ENCODE measurements at regions not wholly inside any gene's neighbourhood (a gene's known extent, or its start where the extent isn't known, plus 50 kb on each side); places are given as distances from the start of the nearest gene placed in this dataset.

GRCh38 chr13:105089858-105090643 is 1445.4 kb downstream of the EFNB2 start:
- no peaks in the 10 kb centered on the region for H3K9me3 Mint-ChIP-seq
- no peaks in the 10 kb centered on the region for H3K27me3 ChIP-seq (ENCODE audit: control insufficient read depth in 2 of 2, insufficient read depth in 2 of 2, low read length in 2 of 2)
- no peak overlapping the region for H3K27ac Mint-ChIP-seq
- intact Hi-C loops (cut with micrococcal nuclease) = loop anchor here in 1 of 2 donors (10.0 kb wide), 1 partner anchor 255 kb away; no protein-coding TSS in a partner anchor
- no peaks in the 10 kb centered on the region for H3K36me3 ChIP-seq (ENCODE audit: control insufficient read depth in 2 of 3, insufficient read depth in 3 of 3, low read length in 3 of 3)
- no peaks in the 10 kb centered on the region for H3K9me3 ChIP-seq (ENCODE audit: control insufficient read depth in 2 of 3, low read length in 3 of 3)
- DNase-seq = no peak
- no peak for ATAC-seq
- H3K4me3 ChIP-seq (ENCODE audit: low read length) = no peak overlapping the region
- no peaks in the 10 kb centered on the region for H3K4me1 ChIP-seq (ENCODE audit: control insufficient read depth in 2 of 2, insufficient read depth in 2 of 2, low read length in 2 of 2)
- H3K27me3 Mint-ChIP-seq = peaks cover 0 to 14% (median 10%) of the 10 kb centered on the region in 5 donors
- no peaks in the 10 kb centered on the region for H3K36me3 Mint-ChIP-seq
- H3K27ac ChIP-seq (ENCODE audit: low read depth, low read length) = no peak overlapping the region
- CTCF ChIA-PET = no interaction called here
- no peak overlapping the region for H3K4me3 Mint-ChIP-seq
- POLR2A ChIA-PET = no interaction called here
- H3K4me1 Mint-ChIP-seq = no peaks in the 10 kb centered on the region

- H3K4me1 Mint-ChIP-seq = no peaks in the 10 kb centered on the region
- intact Hi-C loops (cut with micrococcal nuclease) = no loop called here
- no peak for DNase-seq
- no peak overlapping the region for H3K27ac Mint-ChIP-seq
- no peaks in the 10 kb centered on the region for H3K27me3 Mint-ChIP-seq
- ChIA-PET CTCF (no interaction called here), POLR2A (no interaction called here)
- H3K36me3 Mint-ChIP-seq = no peaks in the 10 kb centered on the region
- H3K9me3 ChIP-seq (ENCODE audit: control insufficient read depth in 2 of 3, low read length in 3 of 3) = no peaks in the 10 kb centered on the region
- no peaks in the 10 kb centered on the region for H3K27me3 ChIP-seq (ENCODE audit: control insufficient read depth in 2 of 2, insufficient read depth in 2 of 2, low read length in 2 of 2)
- no peak overlapping the region for H3K4me3 Mint-ChIP-seq
- no peaks in the 10 kb centered on the region for H3K36me3 ChIP-seq (ENCODE audit: control insufficient read depth in 2 of 3, insufficient read depth in 3 of 3, low read length in 3 of 3)
- H3K27ac ChIP-seq (ENCODE audit: low read depth, low read length) = no peak overlapping the region
- no peaks in the 10 kb centered on the region for H3K9me3 Mint-ChIP-seq
- no peak overlapping the region for H3K4me3 ChIP-seq (ENCODE audit: low read length)
- ATAC-seq = no peak
- no peaks in the 10 kb centered on the region for H3K4me1 ChIP-seq (ENCODE audit: control insufficient read depth in 2 of 2, insufficient read depth in 2 of 2, low read length in 2 of 2)
Observed at GRCh38 chr13:105087945-105088344, 1447.5 kb downstream of the EFNB2 start.

- DNase-seq = no peak
- Histone ChIP-seq H3K27ac (ENCODE audit: low read depth, low read length) (no peak overlapping the region), H3K36me3 (ENCODE audit: control insufficient read depth in 2 of 3, insufficient read depth in 3 of 3, low read length in 3 of 3) (no peaks in the 10 kb centered on the region), H3K9me3 (ENCODE audit: control insufficient read depth in 2 of 3, low read length in 3 of 3) (no peaks in the 10 kb centered on the region), H3K4me1 (ENCODE audit: control insufficient read depth in 2 of 2, insufficient read depth in 2 of 2, low read length in 2 of 2) (no peaks in the 10 kb centered on the region), H3K4me3 (ENCODE audit: low read length) (no peak overlapping the region), H3K27me3 (ENCODE audit: control insufficient read depth in 2 of 2, insufficient read depth in 2 of 2, low read length in 2 of 2) (no peaks in the 10 kb centered on the region)
- no peak overlapping the region for H3K27ac Mint-ChIP-seq
- ATAC-seq = no peak
- no peaks in the 10 kb centered on the region for H3K9me3 Mint-ChIP-seq
- no peaks in the 10 kb centered on the region for H3K36me3 Mint-ChIP-seq
- CTCF ChIA-PET = no interaction called here
- peaks cover 0 to 6% (median 0%) of the 10 kb centered on the region in 5 donors for H3K27me3 Mint-ChIP-seq
- H3K4me3 Mint-ChIP-seq = no peak overlapping the region
- intact Hi-C loops (cut with micrococcal nuclease) = no loop called here
- POLR2A ChIA-PET = no interaction called here
- no peaks in the 10 kb centered on the region for H3K4me1 Mint-ChIP-seq
Observed at GRCh38 chr13:105084931-105085330, 1450.5 kb downstream of the EFNB2 start.

DNA sequence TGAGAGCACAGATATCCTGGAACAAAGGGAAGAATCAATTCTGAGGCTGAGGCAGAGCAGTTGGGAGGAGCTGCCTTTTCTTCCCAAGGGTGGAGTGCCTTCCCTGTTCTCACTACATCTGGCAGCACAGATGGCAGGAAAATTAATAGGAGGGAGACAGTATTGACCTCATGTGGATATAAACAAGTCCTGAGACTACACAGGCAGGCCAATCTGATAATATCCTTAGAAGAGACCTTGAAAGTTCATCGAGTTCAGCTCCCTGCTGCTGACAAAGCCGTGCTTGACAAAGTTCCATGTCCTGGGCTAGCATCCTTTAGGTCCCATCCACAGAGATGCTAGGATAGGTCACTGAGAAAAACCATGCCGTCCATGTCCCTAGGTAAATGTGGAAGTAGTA is 1451.5 kb downstream of the EFNB2 start:
- Mint-ChIP-seq H3K4me1 (no peaks in the 10 kb centered on the region), H3K36me3 (no peaks in the 10 kb centered on the region), H3K4me3 (no peak overlapping the region), H3K9me3 (no peaks in the 10 kb centered on the region), H3K27ac (no peak overlapping the region), H3K27me3 (peaks cover 0 to 6% (median 0%) of the 10 kb centered on the region in 5 donors)
- ChIA-PET POLR2A (no interaction called here), CTCF (no interaction called here)
- ATAC-seq (no peak), DNase-seq (no peak)
- no peaks in the 10 kb centered on the region for H3K36me3 ChIP-seq (ENCODE audit: control insufficient read depth in 2 of 3, insufficient read depth in 3 of 3, low read length in 3 of 3)
- no peak overlapping the region for H3K4me3 ChIP-seq (ENCODE audit: low read length)
- no peaks in the 10 kb centered on the region for H3K27me3 ChIP-seq (ENCODE audit: control insufficient read depth in 2 of 2, insufficient read depth in 2 of 2, low read length in 2 of 2)
- no peaks in the 10 kb centered on the region for H3K4me1 ChIP-seq (ENCODE audit: control insufficient read depth in 2 of 2, insufficient read depth in 2 of 2, low read length in 2 of 2)
- intact Hi-C loops (cut with micrococcal nuclease) = no loop called here
- H3K9me3 ChIP-seq (ENCODE audit: control insufficient read depth in 2 of 3, low read length in 3 of 3) = no peaks in the 10 kb centered on the region
- no peak overlapping the region for H3K27ac ChIP-seq (ENCODE audit: low read depth, low read length)

DNA sequence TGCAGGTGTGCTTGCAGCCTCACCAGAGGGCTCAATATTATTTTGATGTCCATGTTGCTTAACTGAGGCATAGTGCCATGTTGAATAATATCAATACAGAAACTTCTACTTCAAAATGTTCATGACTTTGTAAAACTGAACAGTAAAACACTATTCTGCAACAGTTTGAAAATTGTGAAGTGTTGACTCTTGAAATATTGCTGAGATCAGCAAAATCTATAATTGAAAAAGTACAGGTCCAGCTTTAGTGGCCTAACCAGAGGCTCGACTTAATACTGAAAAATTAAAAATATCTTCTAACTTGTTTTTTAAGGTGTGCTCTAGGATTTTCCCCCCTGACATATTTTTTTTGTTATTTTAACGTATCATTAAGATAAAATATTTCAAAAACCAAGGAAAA is 1460.7 kb downstream of the EFNB2 start:
- H3K4me1 Mint-ChIP-seq = peaks cover 0 to 2% (median 0%) of the 10 kb centered on the region in 7 donors
- ChIA-PET POLR2A (no interaction called here), CTCF (no interaction called here)
- Histone ChIP-seq H3K4me1 (ENCODE audit: control insufficient read depth in 2 of 2, insufficient read depth in 2 of 2, low read length in 2 of 2) (no peaks in the 10 kb centered on the region), H3K27me3 (ENCODE audit: control insufficient read depth in 2 of 2, insufficient read depth in 2 of 2, low read length in 2 of 2) (no peaks in the 10 kb centered on the region), H3K9me3 (ENCODE audit: control insufficient read depth in 2 of 3, low read length in 3 of 3) (no peaks in the 10 kb centered on the region), H3K27ac (ENCODE audit: low read depth, low read length) (no peak overlapping the region), H3K36me3 (ENCODE audit: control insufficient read depth in 2 of 3, insufficient read depth in 3 of 3, low read length in 3 of 3) (no peaks in the 10 kb centered on the region), H3K4me3 (ENCODE audit: low read length) (no peak overlapping the region)
- no peak for DNase-seq
- no peak overlapping the region for H3K27ac Mint-ChIP-seq
- intact Hi-C loops (cut with micrococcal nuclease) = no loop called here
- no peak for ATAC-seq
- peaks cover 0 to 5% (median 3%) of the 10 kb centered on the region in 5 donors for H3K27me3 Mint-ChIP-seq
- H3K36me3 Mint-ChIP-seq = no peaks in the 10 kb centered on the region
- H3K4me3 Mint-ChIP-seq = no peak overlapping the region
- H3K9me3 Mint-ChIP-seq = no peaks in the 10 kb centered on the region

DNA sequence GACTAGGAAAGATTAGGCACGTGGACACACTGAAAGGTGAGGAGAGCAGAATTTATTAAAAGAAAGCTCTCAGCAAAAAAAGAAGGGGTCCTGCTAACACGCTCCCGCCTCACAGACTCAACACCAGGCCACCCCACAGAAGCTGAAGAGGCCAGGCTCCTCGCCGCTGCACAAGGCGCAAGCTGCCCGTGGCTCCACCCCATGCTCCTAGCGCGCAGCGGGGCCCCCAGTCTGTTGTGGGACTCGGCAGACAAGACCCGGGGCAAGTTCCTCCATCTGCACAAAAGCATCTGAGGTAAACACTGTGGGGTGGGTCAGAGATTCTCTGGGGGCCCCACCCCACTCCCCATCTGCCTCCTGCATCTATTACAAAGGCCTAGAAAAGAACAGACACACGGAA is 1462.4 kb downstream of the EFNB2 start:
- Mint-ChIP-seq H3K9me3 (no peaks in the 10 kb centered on the region), H3K36me3 (no peaks in the 10 kb centered on the region), H3K4me3 (no peak overlapping the region), H3K27me3 (peaks cover 0 to 4% (median 3%) of the 10 kb centered on the region in 5 donors), H3K27ac (no peak overlapping the region), H3K4me1 (peaks cover 0 to 2% (median 0%) of the 10 kb centered on the region in 7 donors)
- Histone ChIP-seq H3K4me1 (ENCODE audit: control insufficient read depth in 2 of 2, insufficient read depth in 2 of 2, low read length in 2 of 2) (no peaks in the 10 kb centered on the region), H3K27ac (ENCODE audit: low read depth, low read length) (no peak overlapping the region), H3K36me3 (ENCODE audit: control insufficient read depth in 2 of 3, insufficient read depth in 3 of 3, low read length in 3 of 3) (no peaks in the 10 kb centered on the region), H3K27me3 (ENCODE audit: control insufficient read depth in 2 of 2, insufficient read depth in 2 of 2, low read length in 2 of 2) (no peaks in the 10 kb centered on the region), H3K4me3 (ENCODE audit: low read length) (no peak overlapping the region), H3K9me3 (ENCODE audit: control insufficient read depth in 2 of 3, low read length in 3 of 3) (no peaks in the 10 kb centered on the region)
- DNase-seq (no peak), ATAC-seq (no peak)
- CTCF ChIA-PET = no interaction called here
- POLR2A ChIA-PET = no interaction called here
- intact Hi-C loops (cut with micrococcal nuclease) = no loop called here

GRCh38 chr13:105070452-105070851 is 1465.0 kb downstream of the EFNB2 start:
- Mint-ChIP-seq H3K4me3 (no peak overlapping the region), H3K4me1 (peaks cover 0 to under 1% (median 0%) of the 10 kb centered on the region in 7 donors), H3K27ac (no peak overlapping the region), H3K27me3 (peaks cover 0 to 3% (median 0%) of the 10 kb centered on the region in 5 donors), H3K36me3 (no peaks in the 10 kb centered on the region), H3K9me3 (no peaks in the 10 kb centered on the region)
- ChIA-PET POLR2A (no interaction called here), CTCF (no interaction called here)
- intact Hi-C loops (cut with micrococcal nuclease) = no loop called here
- Histone ChIP-seq H3K27ac (ENCODE audit: low read depth, low read length) (no peak overlapping the region), H3K9me3 (ENCODE audit: control insufficient read depth in 2 of 3, low read length in 3 of 3) (no peaks in the 10 kb centered on the region), H3K27me3 (ENCODE audit: control insufficient read depth in 2 of 2, insufficient read depth in 2 of 2, low read length in 2 of 2) (no peaks in the 10 kb centered on the region), H3K4me3 (ENCODE audit: low read length) (no peak overlapping the region), H3K36me3 (ENCODE audit: control insufficient read depth in 2 of 3, insufficient read depth in 3 of 3, low read length in 3 of 3) (no peaks in the 10 kb centered on the region), H3K4me1 (ENCODE audit: control insufficient read depth in 2 of 2, insufficient read depth in 2 of 2, low read length in 2 of 2) (no peaks in the 10 kb centered on the region)
- no peak for ATAC-seq
- DNase-seq = no peak
